ENCODE measurements at regions not wholly inside any gene's neighbourhood (a gene's known extent, or its start where the extent isn't known, plus 50 kb on each side); places are given as distances from the start of the nearest gene placed in this dataset.
A peak's percentile ranks its signal among the peaks of the same experiment; 100 is the strongest.
"Not testable (repeated sequence)": the region's sequence is repeated elsewhere in the genome, so short reads cannot be mapped to it uniquely, and the experiment has no call there.

DNA sequence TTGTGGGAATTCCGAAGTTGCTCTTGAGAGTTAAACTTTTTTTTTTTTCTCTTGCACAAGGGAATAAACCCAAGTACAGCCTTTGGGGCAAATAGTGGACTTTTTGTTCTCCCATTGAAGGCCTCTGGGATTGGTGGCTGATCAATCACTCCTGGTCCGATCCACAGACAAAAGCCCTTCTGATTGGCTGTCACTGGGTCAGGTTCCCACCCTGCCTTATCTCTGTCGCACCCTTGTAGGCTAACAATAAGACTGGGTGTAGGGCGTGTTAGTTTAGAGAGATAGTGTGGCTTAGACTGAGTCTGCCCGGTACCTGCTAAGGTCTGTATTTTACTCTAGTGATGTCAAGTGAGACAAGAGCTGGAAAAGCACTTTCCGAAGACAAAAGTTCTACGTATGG, 380.8 kb downstream of the NDFIP2 start:
- no peak for DNase-seq

- no peak for DNase-seq
Measured at GRCh38 chr13:79860791-79861190, 379.8 kb downstream of the NDFIP2 start.

DNA sequence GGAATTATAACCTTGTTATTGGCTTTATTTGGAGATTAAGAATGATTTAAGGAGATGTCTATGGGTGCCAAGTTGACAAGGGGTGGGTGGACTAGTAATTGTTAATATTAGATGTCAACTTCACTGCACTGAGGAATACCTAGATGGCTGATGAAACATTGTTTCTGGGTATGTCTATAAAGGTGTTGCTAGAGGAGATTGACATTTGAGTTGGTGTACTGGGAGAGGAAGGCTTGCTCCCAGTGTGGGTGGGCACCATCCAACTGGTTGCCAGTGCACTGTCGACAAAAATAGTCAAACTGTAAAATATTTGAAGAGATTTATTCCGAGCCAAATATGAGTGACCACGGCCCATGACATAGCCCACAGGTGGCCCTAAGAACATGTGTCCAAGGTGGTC, 378.8 kb downstream of the NDFIP2 start:
- DNase-seq = no peak

GRCh38 chr13:79853251-79853650, 372.3 kb downstream of the NDFIP2 start:
- DNase-seq = no peak

- DNase-seq = no peak
Measured at GRCh38 chr13:79851318-79851717, 370.4 kb downstream of the NDFIP2 start.

- DNase-seq = no peak
Measured at GRCh38 chr13:79847882-79848592, 367.1 kb downstream of the NDFIP2 start.

DNA sequence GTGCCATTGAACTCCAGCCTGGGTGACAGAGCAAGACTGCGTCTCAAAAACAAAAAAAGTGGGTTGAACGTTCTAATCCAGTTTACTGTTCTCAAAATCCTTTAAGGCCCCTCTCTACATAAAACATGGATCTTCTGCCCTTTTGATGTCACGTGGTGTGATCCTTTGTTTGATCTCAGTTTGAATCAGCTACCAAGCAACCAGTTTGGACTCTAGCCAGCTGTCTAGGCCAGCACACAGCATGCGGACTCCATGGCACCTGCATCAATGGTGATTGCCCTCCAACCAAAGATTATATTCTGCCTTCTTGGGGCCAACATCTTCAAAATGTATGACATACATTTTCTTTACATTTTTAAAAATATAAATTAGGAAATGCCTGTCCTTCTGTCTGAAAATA, 365.4 kb downstream of the NDFIP2 start:
- DNase-seq = no peak

DNA sequence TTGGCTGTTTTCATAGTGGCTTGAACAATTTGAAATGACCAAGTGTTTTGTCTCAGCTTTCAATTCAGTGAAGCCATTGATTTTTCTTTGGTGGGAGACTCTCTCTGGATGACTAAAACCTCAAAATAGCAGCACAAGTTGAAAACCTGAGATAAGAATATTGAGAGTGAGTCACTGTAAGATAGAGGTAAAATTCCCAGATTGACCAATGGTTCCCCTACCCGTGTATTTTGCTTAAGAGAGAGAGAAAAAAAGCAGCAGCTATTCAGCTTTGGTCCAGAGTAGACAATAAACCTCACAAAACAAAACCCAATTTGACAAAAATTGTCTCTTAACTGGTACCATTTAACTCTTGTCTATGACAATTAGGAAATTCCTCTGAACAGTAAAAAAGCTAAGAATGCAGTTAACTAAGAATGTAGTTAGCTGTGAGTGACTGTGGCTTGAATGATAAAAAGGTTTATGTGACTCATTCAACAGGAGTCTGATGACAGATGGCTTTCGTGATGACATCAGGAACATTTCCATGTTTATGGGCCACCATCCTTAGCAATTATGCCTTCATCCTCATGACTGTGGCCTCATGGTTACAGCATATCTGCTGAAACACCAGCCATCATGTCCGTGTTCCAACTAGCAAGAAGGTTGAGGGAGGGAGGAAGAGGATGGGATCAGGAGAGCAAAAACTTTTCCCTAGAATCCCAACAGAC, 356.9 kb downstream of the NDFIP2 start:
- no peak for DNase-seq

DNA sequence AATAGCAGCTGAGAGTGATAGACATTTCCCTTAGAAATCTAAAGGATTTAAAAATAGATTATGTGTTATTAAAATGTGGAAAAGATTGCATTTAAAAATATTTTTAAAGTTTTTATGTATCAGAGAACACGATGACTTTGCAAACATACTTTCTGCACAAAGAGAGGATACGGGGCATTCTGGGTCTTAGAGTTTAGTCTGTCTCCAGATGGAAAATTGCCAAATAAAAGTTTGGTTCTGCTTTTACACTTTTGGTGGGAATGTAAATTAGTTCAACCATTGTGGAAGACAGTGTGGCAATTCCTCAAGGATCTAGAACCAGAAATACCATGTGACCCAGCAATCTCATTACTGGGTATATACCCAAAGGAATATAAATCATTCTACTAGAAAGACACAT, 355.2 kb downstream of the NDFIP2 start:
- DNase-seq = not testable (repeated sequence)

DNA sequence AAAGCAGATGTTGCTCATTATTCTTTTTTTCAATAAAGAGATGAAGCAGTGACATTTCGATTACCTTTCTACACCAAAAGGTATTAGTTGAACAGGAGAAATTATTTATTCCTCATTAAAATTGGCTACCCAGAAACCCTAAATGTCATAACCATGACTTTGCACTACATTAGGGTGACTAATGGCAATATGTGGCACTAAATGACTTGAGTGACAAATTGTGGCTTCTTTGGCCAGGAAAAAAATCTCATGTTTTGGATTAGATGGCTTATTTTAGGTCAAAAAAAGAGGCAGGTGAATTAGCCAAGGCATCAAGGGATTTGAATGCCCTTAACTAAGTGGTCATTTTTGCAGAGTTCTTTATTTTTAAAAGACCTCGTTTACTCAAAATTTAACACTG, 353.9 kb downstream of the NDFIP2 start:
- DNase-seq = no peak

DNA sequence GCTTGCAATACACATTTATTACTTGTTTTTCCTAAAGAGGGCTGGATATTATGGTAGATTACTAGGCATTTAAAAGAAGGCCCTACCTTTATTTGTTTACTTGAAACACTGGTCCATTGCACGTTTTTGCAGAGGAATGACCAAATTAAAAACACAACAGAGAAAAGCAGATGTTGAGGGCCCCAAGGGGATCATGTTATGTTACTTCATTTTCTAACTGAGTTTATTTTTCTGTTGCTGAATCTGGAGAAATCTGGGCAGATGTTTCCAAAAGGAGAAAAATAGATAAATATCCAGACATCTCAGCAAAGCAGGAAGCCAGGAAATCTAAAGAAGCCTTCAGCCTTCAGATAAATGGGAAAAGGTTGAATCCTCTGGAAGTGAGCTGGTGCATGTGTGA, 353.0 kb downstream of the NDFIP2 start:
- DNase-seq = peak; percentile 68

DNA sequence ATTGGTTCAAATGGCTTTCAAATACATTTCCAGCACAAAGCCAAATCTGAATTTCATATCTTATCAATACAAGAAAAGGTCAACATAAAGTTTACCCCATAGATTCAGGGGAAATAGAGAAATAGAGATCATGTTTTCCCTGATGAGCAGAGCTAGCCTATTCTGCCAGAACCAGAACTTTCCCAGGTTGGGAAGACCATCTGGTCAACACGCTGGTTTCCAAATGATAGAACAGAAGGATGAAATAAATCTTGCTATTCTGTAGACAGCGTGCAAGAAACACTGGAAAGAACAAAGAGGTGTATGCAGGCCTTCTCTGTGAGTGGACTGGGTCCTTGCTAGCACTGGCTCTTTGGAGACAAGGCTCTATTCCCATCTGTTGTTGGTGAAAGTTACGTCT, 350.6 kb downstream of the NDFIP2 start:
- no peak for DNase-seq

DNA sequence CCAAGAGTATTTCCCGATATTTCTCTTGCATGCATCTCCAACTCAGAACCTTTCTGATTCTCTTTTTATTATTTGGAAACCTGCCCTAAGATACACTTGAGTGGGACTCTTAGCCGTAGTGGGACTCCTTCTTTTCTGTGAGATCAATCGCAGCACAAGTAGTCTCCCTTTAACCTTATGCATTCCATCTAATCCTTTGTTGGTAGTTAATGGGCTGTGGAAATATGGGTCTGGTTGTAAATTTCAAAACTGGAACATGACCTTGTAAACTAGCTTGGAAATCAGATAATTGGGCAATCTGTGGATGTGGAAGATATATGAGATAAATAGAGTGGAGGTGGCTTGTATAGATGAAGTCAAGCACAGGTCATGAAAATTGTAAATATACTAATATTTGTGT, 350.0 kb downstream of the NDFIP2 start:
- no peak for DNase-seq

DNA sequence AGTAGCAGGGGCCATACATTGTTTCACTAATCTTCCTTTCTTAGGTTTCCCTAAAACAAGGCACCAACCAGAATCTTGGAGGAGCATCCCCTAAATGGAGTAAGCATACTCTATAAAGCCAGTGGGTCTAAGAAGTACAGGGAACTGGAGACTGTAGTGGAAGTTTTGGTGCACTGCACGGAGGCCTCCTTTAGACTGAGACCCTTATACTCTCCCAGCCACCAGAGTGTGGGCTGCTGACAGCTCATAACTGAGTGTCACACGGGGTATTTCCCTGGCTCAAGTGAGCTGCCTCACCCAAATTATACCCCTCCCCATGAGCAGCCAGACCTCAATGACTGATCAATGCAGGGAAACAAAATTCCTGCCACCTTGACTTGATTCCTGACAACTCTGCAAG, 349.5 kb downstream of the NDFIP2 start:
- DNase-seq = no peak

GRCh38 chr13:79829880-79830279, 348.9 kb downstream of the NDFIP2 start:
- no peak for DNase-seq

- DNase-seq = no peak
Measured at GRCh38 chr13:79825959-79826358, 345.0 kb downstream of the NDFIP2 start.

DNA sequence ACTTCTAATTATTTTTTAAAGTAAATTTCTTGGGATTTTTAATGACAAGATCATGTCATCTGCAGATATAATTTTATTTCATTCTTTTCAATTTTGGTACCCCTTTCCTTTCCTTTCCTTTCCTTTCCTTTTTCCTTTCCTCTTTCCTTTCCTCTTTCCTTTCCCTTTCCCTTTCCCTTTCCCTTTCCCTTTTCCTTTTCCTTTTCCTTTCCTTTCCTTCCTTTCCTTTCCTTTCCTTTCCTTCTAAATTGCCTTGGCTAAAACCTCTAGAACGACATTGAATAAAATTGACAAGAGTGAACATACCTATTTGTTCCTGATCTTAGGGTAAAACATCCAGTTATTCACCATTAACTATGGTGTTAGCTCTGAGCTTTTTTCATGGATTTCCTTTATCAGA, 334.1 kb downstream of the NDFIP2 start:
- no peak for DNase-seq

GRCh38 chr13:79812070-79812850, 331.3 kb downstream of the NDFIP2 start:
- DNase-seq = no peak

DNA sequence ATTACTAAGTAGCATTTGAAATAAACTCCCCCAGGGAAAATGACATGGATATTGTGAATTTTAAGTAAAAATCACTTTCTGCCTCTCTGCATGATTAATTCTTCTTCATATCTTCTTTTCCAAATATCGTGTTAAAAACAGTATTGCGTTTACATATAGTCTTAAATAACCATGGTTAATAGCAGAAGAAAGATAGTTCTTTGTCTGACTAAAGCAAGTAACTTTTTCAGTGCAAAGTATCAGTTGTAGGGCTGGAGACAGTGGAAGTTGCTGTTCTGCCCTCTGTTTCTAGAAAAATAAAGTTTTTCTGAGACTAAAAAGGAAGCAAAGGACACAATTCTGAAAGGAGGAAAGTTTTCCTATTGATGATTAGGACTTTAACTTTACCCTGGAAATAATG, 330.2 kb downstream of the NDFIP2 start:
- no peak for DNase-seq

- no peak for DNase-seq
Measured at GRCh38 chr13:79810669-79811068, 329.7 kb downstream of the NDFIP2 start.

DNA sequence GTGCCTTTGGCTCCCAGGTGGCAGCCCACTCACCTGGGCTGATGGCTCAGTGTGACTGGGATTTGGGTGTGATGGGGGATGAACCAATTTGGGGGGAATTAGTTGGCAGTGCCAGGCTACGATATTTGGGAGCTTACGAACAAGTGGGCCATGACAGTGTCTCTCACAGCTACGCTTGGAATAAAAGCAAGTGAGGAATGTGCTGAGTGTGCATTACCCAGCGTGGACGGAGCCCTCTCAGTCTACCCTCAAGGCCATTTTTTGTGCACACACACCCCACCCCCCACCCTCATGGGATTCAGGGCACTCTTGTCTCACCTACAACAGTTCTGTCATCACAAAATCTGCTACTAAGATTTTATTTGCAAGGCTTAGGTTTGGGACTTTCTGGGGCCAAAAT, 329.1 kb downstream of the NDFIP2 start:
- DNase-seq = no peak

DNA sequence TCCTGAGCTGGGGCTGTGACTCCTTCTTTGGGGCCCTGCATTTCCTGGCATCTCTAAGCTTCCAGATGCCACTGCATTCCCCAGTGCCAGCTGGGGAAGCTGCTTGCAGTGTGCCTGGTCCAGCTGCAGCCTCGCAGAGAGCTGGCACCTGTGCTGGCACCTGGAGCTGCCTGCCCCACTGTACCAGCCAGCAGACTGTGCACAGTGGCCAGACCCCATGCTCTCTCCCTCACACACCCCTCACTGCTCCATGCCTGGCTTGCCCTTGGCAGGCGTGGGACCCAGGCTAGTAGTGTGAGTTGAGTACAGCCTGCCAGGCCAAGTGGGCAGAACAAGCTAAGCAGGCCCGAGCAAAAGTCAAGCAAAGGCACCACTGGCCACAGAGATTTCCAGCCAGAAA, 327.5 kb downstream of the NDFIP2 start:
- DNase-seq = no peak

DNA sequence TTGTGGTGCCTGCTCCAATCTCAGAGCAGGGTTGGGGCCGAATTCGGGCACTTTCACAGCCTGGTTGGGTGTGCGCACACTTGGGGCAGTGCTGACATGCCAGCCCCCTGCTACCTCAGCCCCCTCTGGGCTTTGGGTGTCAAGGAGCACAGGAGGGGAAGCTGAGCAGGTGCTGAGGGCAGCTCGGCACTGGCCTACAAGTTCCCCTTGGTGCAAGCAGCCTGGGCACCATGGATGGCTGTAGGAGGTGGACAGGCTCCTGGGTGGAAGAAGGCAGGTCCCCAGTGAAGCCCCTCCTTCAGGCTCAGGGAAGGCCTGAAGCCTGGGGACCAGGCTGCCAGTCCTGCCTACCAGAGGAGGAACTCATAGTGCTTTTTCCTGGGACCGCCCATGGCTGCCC, 326.6 kb downstream of the NDFIP2 start:
- DNase-seq = no peak

DNA sequence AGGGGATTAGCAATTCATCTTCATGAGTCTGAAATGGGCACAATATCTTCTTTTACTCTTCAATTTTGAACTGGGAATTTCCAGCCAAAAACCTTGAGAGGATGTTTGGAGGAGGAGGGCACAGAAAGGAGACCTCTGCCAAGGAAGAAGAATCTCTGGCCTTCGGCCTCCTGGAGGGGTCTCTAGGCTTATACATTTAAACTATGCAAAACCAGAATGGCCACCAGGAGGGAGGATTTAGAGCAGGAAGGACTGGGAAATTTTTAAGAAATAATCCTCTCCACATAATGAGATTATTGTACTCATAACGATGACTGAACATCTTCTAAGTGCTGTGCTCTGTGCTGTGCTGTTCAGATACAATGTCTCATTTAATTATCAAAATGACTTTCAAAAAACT, 325.9 kb downstream of the NDFIP2 start:
- no peak for DNase-seq
